WTC11 (cell line): ENCODE measurements at regions not wholly inside any gene's neighbourhood (a gene's known extent, or its start where the extent isn't known, plus 50 kb on each side); places are given as distances from the start of the nearest gene placed in this dataset.

ENCODE experiments used
- ATAC-seq: fragments of 200-7000 bp; cut with Tn5 transposase; 2 replicates; pipeline ENCODE4 v1.10.0; 2021; ENCODE audit warnings: mild to moderate bottlenecking, moderate library complexity
- CTCF ChIA-PET: fragments of 300-600 bp; sonication (Branson Sonifier 250); formaldehyde crosslinking; loops from one replicate; lab custom pipeline; 2021; ENCODE audit warnings: antibody characterized with exemption; lab: Charles Lee
- POLR2A ChIA-PET: fragments of 350-600 bp; sonication (Branson Sonifier 250); formaldehyde crosslinking; loops from one replicate; lab custom pipeline; 2021; ENCODE audit warnings: antibody characterized with exemption; lab: Charles Lee
- DNase-seq: peaks from one replicate; pipeline ENCODE4 v3.0.0; 2021; ENCODE audit warnings: low spot score
- H3K27ac Mint-ChIP-seq: 2 replicates; pipeline ENCODE4 v1.8.0; 2021; ENCODE audit warnings: mixed read lengths
- H3K27me3 Mint-ChIP-seq: 2 replicates; pipeline ENCODE4 v1.8.0; 2021; ENCODE audit warnings: low read depth, mild to moderate bottlenecking, moderate library complexity, mixed read lengths
- H3K36me3 Mint-ChIP-seq: 2 replicates; pipeline ENCODE4 v1.8.0; 2021; ENCODE audit warnings: mixed read lengths
- H3K4me1 Mint-ChIP-seq: 2 replicates; pipeline ENCODE4 v1.8.0; 2022; ENCODE audit warnings: mixed read lengths
- H3K4me3 Mint-ChIP-seq: 2 replicates; pipeline ENCODE4 v1.8.0; 2021; ENCODE audit warnings: mild to moderate bottlenecking, moderate library complexity, mixed read lengths
- H3K9me3 Mint-ChIP-seq: 2 replicates; pipeline ENCODE4 v1.8.0; 2021; ENCODE audit warnings: mixed read lengths
- E2F4 ChIP-seq: sonication (generic); formaldehyde crosslinking; IDR thresholded peaks from 2 replicates; pipeline ENCODE4 v1.8.1; 2022; ENCODE audit warnings: low read depth, mild to moderate bottlenecking, moderate library complexity, missing genetic modification reagents, borderline replicate concordance
- ELF4 ChIP-seq: sonication (generic); formaldehyde crosslinking; IDR thresholded peaks from 2 replicates; pipeline ENCODE4 v1.8.1; 2022; ENCODE audit warnings: low read depth, mild to moderate bottlenecking, moderate library complexity, missing genetic modification reagents
- ERG ChIP-seq: fragments of 250-450 bp; sonication (Bioruptor Pico); IDR thresholded peaks from 2 replicates; pipeline ENCODE4 v1.8.0; 2021; ENCODE audit warnings: mild to moderate bottlenecking
- FOXJ3 ChIP-seq: sonication (generic); formaldehyde crosslinking; IDR thresholded peaks from 2 replicates; pipeline ENCODE4 v1.9.0; 2021; ENCODE audit warnings: missing genetic modification reagents, mild to moderate bottlenecking, borderline replicate concordance
- FOXP4 ChIP-seq: sonication (generic); formaldehyde crosslinking; IDR thresholded peaks from 2 replicates; pipeline ENCODE4 v1.8.0; 2022; ENCODE audit warnings: mild to moderate bottlenecking, missing genetic modification reagents
- GABPB1 ChIP-seq: sonication (generic); formaldehyde crosslinking; IDR thresholded peaks from 2 replicates; pipeline ENCODE4 v1.8.1; 2023; ENCODE audit warnings: mild to moderate bottlenecking, missing genetic modification reagents
- IRF2 ChIP-seq: sonication (generic); formaldehyde crosslinking; IDR thresholded peaks from 2 replicates; pipeline ENCODE4 v1.8.0; 2022; ENCODE audit warnings: low read depth, missing genetic modification reagents, borderline replicate concordance
- NR1H2 ChIP-seq: sonication (generic); formaldehyde crosslinking; IDR thresholded peaks from 2 replicates; pipeline ENCODE4 v1.9.0; 2021; ENCODE audit warnings: mild to moderate bottlenecking, moderate library complexity, missing genetic modification reagents
- NR2C2 ChIP-seq: sonication (generic); formaldehyde crosslinking; IDR thresholded peaks from 2 replicates; pipeline ENCODE4 v1.8.0; 2022; ENCODE audit warnings: mild to moderate bottlenecking, missing genetic modification reagents
- PRDM15 ChIP-seq: sonication (generic); formaldehyde crosslinking; IDR thresholded peaks from 2 replicates; pipeline ENCODE4 v1.8.0; 2022; ENCODE audit warnings: missing genetic modification reagents
- USF2 ChIP-seq: sonication (generic); formaldehyde crosslinking; IDR thresholded peaks from 2 replicates; pipeline ENCODE4 v1.8.1; 2023; ENCODE audit warnings: mild to moderate bottlenecking, missing genetic modification reagents, moderate library complexity
- ZBTB43 ChIP-seq: sonication (generic); formaldehyde crosslinking; IDR thresholded peaks from 2 replicates; pipeline ENCODE4 v1.8.1; 2023; ENCODE audit warnings: mild to moderate bottlenecking, missing genetic modification reagents
- ZNF263 ChIP-seq: sonication (generic); formaldehyde crosslinking; IDR thresholded peaks from 2 replicates; pipeline ENCODE4 v1.8.1; 2022; ENCODE audit warnings: low read depth, mild to moderate bottlenecking, moderate library complexity, missing genetic modification reagents
- ZNF396 ChIP-seq: fragments of 250-450 bp; sonication (Bioruptor Pico); IDR thresholded peaks from 2 replicates; pipeline ENCODE4 v1.8.0; 2021; ENCODE audit warnings: mild to moderate bottlenecking, moderate library complexity, borderline replicate concordance
- ZNF416 ChIP-seq: fragments of 250-450 bp; sonication (Bioruptor Pico); IDR thresholded peaks from 2 replicates; pipeline ENCODE4 v1.9.0; 2021; ENCODE audit warnings: mild to moderate bottlenecking, inconsistent platforms
- ZNF532 ChIP-seq: fragments of 250-450 bp; sonication (Bioruptor Pico); IDR thresholded peaks from 2 replicates; pipeline ENCODE4 v1.9.0; 2021; ENCODE audit warnings: mild to moderate bottlenecking, borderline replicate concordance

- ChIA-PET CTCF (interaction anchor here (1.7 kb wide), 1 partner anchor 9 kb away, joined by 4 read pairs; no protein-coding TSS in a partner anchor), POLR2A (no interaction called here)
- ATAC-seq, result no peak; the same call in 1 of the 2 replicates
- Mint-ChIP-seq H3K27me3 (peaks cover 6% of the 10 kb centered on the region; the same call in 1 of the 2 replicates), H3K27ac (no peak overlapping the region), H3K9me3 (peaks cover 31% of the 10 kb centered on the region), H3K36me3 (peaks cover 3% of the 10 kb centered on the region), H3K4me1 (peaks cover 14% of the 10 kb centered on the region), H3K4me3 (no peak overlapping the region)
- no peak for DNase-seq
- TF ChIP-seq NR1H2, result no peak
- TF ChIP-seq ZBTB43 (CRISPR knock-in tag), result no peak
- TF ChIP-seq ZNF263 (CRISPR knock-in tag), result no peak
- TF ChIP-seq ZNF416 (CRISPR knock-in tag), result no peak
- TF ChIP-seq ZNF396 (CRISPR knock-in tag), result no peak
- TF ChIP-seq FOXJ3, result no peak
These were observed 74.7 kb upstream of the SLC22A16 start for GRCh38 chr6:110551088-110551487.

- TF ChIP-seq NR2C2, result no peak
- TF ChIP-seq ELF4, result no peak
- no peak for TF ChIP-seq E2F4
- no peak for TF ChIP-seq ERG (CRISPR knock-in tag)
- TF ChIP-seq IRF2, result no peak
- TF ChIP-seq ZNF532 (CRISPR knock-in tag), result no peak
- no peak for TF ChIP-seq ZNF263 (CRISPR knock-in tag)
- TF ChIP-seq, all 79 proteins: peak for 0
- Mint-ChIP-seq H3K4me3 (no peak overlapping the region), H3K27ac (no peak overlapping the region), H3K36me3 (peaks cover 6% of the 10 kb centered on the region), H3K4me1 (peaks cover 14% of the 10 kb centered on the region), H3K27me3 (peaks cover 6% of the 10 kb centered on the region; the same call in 1 of the 2 replicates), H3K9me3 (peaks cover 37% of the 10 kb centered on the region)
- ChIA-PET CTCF (interaction anchor here (1.7 kb wide), 1 partner anchor 9 kb away, joined by 4 read pairs; no protein-coding TSS in a partner anchor), POLR2A (no interaction called here)
- ATAC-seq (no peak), DNase-seq (no peak)
These were observed 73.9 kb upstream of the SLC22A16 start for GRCh38 chr6:110550353-110550752.

- POLR2A ChIA-PET, result no interaction called here
- CTCF ChIA-PET, result no interaction called here
- peak; percentile 53; the same call in 1 of the 2 replicates for ATAC-seq
- no peak for DNase-seq
- H3K36me3 Mint-ChIP-seq, result peaks cover 13% of the 10 kb centered on the region
- H3K9me3 Mint-ChIP-seq, result peaks cover 48% of the 10 kb centered on the region
- H3K27ac Mint-ChIP-seq, result no peak overlapping the region
- H3K27me3 Mint-ChIP-seq, result peaks cover 6% of the 10 kb centered on the region; the same call in 1 of the 2 replicates
- peaks cover 14% of the 10 kb centered on the region for H3K4me1 Mint-ChIP-seq
- H3K4me3 Mint-ChIP-seq, result no peak overlapping the region
- peak; percentile 77 for TF ChIP-seq USF2 (CRISPR knock-in tag)
- TF ChIP-seq FOXP4 (CRISPR knock-in tag), result no peak
- no peak for TF ChIP-seq GABPB1
- TF ChIP-seq PRDM15 (CRISPR knock-in tag), result no peak
These were observed 72.9 kb upstream of the SLC22A16 start for GRCh38 chr6:110549277-110549676.
